Stimulated activated CD8-positive, alpha-beta memory T cell treated with anti-CD3 and anti-CD28 coated beads, Interleukin-7, amount 100 ng/mL, for 24 hours (primary cell): ENCODE measurements at regions not wholly inside any gene's neighbourhood (a gene's known extent, or its start where the extent isn't known, plus 50 kb on each side); places are given as distances from the start of the nearest gene placed in this dataset.
A peak's percentile ranks its signal among the peaks of the same experiment; 100 is the strongest.
"Not testable (repeated sequence)": the region's sequence is repeated elsewhere in the genome, so short reads cannot be mapped to it uniquely, and the experiment has no call there.

Source experiments
- DNase-seq: peaks from one replicate; pipeline ENCODE4 v3.0.0-alpha.2; 2020; ENCODE audit warnings: low read depth

DNA sequence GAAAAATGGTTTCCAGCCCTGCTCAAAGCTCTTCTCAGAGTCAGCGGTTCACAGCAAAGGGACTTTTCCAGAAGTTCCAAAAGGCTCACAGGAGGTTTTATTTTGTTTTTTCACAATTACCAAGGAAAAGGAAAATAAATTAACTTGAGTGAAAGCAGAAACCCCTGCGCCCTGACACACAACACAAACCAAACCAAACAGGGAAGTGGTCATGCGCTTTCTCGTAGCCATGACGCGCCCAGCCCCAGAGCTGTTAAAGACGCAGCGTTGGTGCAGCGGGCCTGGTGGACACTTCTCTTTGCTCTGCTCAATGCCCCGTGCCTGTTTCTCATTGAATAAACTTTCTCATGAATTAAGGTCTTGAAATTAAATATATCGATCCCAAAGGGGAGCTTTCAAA lies 134.4 kb upstream of the LYZL2 start:
- no peak for DNase-seq

DNA sequence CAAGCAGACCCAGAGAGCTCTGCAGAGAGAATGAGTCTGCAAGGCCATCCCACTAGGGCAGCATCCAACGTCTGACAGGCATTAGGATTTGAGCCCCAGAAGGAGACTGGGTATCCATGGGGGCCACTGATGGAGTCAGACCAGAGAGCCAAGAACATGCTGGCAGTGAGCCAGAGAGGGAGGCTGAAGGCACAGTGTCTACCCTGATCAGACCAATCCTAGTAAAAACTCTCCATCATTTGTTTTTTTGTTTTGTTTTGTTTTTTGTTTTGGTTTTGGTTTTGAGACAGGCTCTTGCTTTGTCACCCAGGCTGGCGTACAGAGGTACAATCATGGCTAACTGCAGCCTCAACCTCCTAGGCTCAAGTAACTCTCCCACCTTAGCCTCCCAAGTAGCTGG lies 133.1 kb upstream of the LYZL2 start:
- DNase-seq: no peak

- DNase-seq: no peak
Measured at GRCh38 chr10:30759423-30759822, 129.9 kb upstream of the LYZL2 start.

DNA sequence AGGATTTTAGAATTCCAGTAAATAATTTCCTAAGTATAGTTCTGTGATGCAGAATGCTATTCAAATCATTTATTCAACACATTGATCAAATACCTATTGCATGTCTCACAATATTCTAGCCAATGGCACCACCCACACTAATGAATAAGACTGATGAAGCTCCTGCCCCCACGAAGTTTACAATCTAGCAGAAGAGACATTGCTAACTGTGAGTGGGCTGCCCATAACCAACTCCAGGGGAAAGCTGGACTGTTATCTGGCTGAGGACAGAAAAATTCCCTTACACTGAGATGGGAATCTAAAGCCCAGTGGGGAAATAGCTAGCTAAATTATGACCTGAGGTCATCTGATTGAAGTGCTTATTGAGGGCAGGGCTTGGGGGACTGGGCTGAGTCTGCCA lies 128.8 kb upstream of the LYZL2 start:
- no peak for DNase-seq

DNA sequence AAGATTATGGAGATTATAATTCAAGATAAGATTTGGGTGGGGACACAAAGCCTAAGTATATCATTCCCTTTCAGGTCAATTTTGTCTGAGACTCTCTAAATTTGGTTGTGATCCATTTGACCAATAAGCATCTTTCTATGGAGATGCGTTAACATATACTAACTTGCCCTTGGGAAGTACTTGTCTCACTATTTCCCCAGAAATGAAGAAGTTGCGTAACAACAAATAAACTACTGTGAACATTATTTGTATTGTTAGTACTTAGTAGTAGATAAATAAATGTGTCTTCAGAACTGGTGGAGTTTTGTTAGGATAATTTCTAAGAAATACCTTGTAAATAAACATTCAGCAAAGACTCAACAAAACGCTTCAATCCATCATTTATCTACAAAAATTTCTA lies 127.3 kb upstream of the LYZL2 start:
- no peak for DNase-seq

DNA sequence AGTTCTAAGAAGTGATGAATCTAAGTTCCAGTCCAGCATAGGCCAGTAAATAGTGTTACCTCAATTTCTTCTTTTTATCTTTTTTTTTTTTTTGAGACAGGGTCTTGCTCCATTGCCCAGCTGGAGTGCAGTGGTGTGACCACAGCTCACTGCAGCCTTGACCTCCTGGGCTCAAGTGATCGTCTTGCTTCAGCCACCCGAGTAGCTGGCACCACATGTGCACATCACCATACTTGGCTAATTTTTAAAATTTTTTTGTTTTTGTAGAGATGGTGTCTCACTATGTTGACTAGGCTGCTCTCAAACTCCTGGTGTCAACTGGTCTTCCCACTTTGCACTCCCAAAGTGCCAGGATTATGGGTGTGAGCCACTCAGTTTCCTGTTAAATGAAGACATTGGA lies 126.6 kb upstream of the LYZL2 start:
- no peak for DNase-seq

DNA sequence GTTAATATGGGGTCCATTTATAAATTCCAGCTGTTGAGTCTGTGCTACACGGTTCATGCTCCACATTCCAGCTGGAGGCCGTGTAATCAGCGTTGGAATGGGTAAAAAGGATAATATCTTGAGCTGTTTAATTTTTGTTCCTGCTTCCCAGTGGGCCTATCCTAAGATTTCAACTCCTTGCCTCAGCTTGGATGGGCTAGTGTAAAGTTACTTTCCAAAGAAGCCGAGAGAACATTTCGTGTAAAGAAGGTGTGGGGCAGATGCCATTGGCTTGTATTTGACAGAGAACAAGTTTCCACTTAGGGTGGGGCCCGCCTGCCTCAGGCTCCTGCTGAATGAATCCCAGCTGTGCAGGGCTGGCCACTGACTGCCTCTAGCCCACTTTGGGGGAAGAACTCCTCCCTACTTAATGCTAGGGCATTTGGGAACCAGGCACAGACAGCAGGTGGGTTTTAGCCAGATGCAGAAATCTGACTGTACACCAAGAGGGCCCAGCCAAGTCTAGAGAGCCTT lies 125.9 kb upstream of the LYZL2 start:
- no peak for DNase-seq

GRCh38 chr10:30752481-30752881 lies 122.9 kb upstream of the LYZL2 start:
- no peak for DNase-seq

DNA sequence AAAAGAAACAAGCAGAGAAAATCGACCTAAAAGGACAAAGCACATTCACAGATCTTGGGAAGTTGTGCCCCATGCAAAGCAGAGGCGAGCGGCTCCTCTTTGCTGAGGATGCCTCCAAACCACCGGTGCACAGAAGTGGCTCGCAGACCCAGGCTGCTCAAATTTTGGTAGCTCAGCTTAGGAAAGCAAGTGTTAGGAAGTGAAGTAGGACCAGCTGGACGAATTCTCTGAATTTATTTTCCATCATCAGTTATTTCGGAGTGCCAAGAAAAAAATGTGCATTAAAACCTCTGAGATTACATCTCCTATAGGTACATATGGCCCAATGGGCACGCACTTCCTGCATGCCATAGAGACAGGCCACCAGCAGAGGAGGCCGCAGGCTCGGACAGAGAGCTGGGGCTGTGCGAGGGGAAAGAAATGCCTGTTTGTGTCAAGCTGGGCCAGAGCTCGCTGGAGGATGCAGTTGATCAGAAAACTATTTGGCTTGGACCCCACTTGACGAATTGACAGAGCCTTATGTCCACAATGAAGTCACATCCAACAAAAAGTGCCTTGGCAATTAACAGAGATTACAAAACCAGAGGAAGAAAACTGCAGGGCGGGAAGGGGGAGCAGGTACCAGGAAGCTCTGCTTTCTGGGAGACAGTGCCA lies 122.3 kb upstream of the LYZL2 start:
- DNase-seq: peak; percentile 13

GRCh38 chr10:30750971-30751677 lies 121.6 kb upstream of the LYZL2 start:
- no peak for DNase-seq

- DNase-seq: no peak
Measured at GRCh38 chr10:30749385-30749784, 119.8 kb upstream of the LYZL2 start.

DNA sequence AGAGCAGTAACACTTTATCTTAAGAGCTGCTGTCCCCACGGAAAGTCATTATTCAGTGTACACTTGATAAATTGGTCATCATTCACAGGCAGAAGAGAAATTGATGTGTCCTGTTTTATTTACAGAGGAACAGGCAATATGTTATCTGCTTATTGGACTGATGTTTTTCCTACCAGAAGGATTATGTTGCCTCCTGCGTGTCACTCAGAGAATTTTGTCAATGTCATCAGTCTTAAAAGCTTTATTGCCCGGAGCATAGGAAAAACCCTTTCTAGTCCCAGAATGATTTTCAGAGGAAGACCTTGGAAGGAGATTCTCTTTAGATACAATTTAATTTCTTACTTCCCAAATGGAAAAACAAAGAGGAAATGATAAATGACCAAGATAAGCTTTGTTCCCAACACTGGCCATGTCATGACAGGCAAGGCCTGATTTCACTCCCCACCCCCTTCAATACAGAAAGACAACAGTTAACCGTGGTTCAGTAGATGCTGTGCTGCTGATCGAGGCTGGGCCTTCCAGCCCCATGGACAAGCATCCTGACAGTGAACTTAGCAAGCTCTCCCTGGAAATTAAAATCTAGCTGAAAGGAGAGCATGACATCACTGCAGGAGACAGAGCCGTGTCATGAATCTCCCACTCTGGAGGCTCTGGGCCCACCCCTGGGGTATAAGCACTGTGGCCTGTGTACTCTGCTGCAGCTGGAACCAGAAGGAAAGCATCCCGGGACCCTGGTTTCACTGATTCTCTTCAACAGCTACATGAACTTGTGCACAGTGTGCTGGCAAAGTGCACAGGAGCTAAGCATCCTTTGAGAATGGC lies 118.8 kb upstream of the LYZL2 start:
- DNase-seq: no peak

DNA sequence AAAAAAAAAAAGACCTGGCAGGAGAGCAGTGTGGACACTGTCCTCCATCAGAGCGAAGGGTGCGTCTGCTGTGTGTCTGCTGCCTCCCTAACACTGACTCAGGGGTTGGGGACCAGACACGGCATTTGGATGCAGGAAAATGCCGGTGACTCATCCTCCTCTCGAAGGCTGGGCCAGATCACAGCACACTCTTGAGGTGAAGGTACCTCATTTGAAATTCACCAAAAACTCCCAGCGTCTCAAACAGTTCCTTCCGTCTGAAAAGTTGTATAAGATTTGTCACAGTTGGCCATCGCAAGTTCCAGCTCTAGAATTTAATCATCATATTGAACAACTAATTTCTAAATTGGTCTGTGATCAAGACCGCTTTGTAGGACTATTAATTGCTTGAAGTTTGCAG lies 118.1 kb upstream of the LYZL2 start:
- no peak for DNase-seq

- DNase-seq: no peak
Measured at GRCh38 chr10:30745953-30746352, 116.4 kb upstream of the LYZL2 start.

- no peak for DNase-seq
Measured at GRCh38 chr10:30744106-30744505, 114.6 kb upstream of the LYZL2 start.

DNA sequence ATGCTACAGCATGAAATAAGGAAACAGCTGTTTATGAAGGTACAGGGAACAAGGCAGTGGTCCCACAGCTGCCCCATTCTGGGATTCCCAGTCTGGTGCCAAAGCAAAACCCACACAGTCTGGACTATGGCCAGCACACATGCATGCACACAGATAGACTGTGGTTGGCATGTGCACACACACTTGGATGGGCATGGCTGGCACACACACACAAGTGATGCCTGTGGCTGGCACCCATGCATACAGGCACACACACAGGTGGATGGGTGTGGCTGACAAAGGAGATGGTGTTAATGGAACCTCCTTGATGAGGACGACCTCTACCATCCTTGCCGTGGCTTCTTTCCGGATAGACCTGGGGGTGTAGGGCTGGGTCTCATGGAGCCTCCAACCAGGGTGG lies 114.0 kb upstream of the LYZL2 start:
- no peak for DNase-seq

- no peak for DNase-seq
Measured at GRCh38 chr10:30742471-30742870, 112.9 kb upstream of the LYZL2 start.

- DNase-seq: not testable (repeated sequence)
Measured at GRCh38 chr10:30740774-30741173, 111.2 kb upstream of the LYZL2 start.

GRCh38 chr10:30738416-30738815 lies 108.9 kb upstream of the LYZL2 start:
- no peak for DNase-seq

DNA sequence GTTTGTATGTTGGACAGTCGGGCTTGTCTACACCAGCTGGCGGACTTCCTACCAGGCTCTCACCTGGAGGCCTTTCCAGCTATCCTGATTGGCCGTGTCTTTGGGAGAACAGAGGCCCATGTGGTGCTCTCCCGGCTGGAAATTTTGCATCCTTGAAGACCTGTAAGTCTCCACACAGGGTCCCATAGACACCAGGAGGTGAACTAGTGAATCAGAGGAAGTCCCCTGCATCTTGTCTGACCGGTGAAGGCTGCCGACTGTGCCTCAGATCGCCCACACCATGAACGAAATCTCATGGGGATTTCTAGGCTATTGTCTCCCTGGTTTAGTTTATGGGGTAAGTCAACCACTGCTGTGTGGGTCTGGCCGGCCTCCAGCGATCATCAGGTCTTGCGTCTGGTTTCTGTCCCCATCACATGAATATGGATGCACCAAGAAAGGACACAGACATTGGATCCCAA lies 108.4 kb upstream of the LYZL2 start:
- no peak for DNase-seq

GRCh38 chr10:30736685-30737232 lies 107.2 kb upstream of the LYZL2 start:
- DNase-seq: no peak

DNA sequence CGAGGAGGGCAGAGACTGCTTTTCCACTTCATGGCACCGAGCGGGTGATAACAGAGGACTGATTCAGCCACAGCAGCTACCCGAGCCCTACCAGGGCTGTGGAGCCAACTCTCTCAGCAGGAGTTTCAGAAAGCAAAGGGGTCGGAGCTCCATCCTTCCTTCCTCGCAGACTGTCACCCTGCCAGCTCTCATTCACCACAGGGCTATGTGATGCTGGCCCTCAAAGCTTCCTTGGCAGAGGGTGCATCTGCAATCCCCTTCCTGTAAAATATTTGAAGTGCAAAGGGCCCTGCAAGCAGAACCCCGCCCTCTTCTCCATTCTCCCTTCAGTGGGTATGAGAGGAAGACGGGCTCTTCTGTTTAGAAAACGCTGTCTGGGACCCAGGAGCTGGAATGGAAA lies 105.3 kb upstream of the LYZL2 start:
- no peak for DNase-seq

- no peak for DNase-seq
Measured at GRCh38 chr10:30732671-30733070, 103.1 kb upstream of the LYZL2 start.
